GM18507 (cell line): ENCODE measurements at regions not wholly inside any gene's neighbourhood (a gene's known extent, or its start where the extent isn't known, plus 50 kb on each side); places are given as distances from the start of the nearest gene placed in this dataset.

Experiments
- DNase-seq: peaks from one replicate; pipeline ENCODE4 v3.0.0; 2011; ENCODE audit warnings: low read depth; ENCODE audit not compliant: insufficient read length; ENCODE audit errors: extremely low spot score
- FAIRE-seq: peaks from 2 replicates; lab custom pipeline; 2011; peaks lifted over from hg19 to GRCh38; lab: Jason Lieb, UNC

DNA sequence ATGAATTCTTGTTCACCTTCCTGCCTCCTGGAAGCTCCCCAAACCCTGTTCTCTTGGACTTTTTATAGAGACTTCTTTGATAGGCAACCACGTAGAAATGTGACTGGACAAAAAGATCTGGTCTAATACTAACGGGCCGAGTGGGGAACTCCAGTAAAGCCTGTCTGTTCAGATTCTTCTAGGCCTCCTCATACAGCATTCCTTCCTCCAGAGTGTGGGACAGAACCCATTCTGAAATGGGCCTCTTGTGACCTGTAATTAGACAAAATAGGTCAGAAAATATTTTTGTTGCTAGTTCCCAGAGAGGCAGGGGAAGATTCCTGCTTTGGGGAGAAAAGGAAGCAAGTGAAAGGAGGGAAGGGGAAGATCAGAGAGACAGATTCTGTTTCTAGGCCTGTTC lies 374.3 kb downstream of the CDH26 start:
- no peak for DNase-seq
- FAIRE-seq, result no peak

DNA sequence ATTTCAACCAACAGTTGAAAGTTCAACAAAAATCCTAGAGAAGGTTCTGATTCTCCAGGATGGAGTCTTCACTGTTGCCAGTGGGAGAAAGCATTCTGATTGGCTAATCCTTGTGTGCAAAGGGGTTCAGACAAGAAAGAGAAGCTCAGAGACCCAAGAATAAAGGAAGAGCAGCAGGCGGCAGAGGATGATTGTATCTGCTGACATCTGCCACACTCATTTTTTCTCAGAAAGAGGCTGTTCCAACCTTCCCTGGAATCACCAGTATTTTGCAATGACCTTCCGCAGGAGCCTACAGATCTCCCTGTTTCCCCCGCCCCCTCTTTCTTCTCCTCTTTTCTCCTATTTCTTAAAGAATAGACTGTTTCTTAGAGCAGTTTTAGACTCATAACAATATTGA lies 376.7 kb downstream of the CDH26 start:
- FAIRE-seq (no peak), DNase-seq (no peak)

DNA sequence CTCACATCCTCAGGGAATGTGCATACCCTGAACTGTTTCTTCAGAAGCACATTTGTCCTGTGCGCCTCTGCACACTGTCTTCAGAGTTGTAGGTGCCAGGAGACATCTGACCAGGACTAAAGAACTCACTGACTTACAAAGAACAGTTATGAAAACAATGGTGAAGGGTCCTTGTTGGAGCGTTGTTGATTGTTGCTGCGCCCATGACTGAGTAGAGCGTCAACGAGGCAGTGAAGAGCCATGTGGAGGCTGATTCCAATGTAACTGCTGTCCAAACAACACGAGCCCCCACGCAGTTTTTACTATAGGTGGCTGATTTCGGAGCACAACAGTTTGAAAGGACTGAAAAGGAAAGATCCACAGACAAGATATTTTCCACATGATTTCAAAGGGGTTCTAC lies 380.3 kb downstream of the CDH26 start:
- FAIRE-seq, result no peak
- DNase-seq, result no peak

DNA sequence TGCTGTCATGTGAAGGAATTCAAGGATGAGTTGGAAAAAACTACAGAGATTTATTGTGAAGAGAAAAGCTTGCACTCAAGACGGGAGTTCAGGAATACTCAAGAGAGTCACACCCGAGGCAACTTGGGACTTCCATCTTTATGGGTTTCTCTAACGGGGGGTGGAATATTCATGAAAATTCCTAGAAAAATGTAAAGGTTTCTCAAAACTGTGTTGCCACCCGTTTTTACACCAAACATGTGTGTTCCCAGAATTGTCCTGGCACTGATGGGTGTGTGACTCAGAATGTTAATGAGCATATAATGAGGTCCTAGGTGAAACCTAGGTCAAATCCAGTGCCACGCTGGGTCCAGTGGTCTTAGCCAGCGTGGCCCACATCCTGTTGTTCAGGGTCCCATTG lies 381.5 kb downstream of the CDH26 start:
- FAIRE-seq (no peak), DNase-seq (no peak)

DNA sequence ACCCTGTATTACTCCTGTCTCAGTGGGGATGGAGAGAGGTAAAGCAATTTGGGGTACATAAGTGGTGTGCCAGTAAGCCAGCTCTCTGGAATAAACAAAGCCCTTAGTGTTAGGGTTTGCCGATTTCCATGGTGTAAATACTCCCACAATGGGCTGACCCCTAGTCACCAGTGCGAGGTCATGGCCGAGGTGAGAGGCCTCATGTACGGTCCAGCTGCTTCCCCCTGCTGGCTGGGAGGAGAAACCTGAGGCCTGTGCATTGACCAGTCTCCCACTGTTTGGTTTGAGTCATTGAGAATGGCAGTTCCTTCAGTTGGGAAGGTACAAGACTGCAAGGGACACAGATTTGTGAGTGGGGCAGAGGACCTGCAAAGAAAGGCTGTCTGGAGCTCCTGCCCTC lies 382.0 kb downstream of the CDH26 start:
- FAIRE-seq (no peak), DNase-seq (no peak)

DNA sequence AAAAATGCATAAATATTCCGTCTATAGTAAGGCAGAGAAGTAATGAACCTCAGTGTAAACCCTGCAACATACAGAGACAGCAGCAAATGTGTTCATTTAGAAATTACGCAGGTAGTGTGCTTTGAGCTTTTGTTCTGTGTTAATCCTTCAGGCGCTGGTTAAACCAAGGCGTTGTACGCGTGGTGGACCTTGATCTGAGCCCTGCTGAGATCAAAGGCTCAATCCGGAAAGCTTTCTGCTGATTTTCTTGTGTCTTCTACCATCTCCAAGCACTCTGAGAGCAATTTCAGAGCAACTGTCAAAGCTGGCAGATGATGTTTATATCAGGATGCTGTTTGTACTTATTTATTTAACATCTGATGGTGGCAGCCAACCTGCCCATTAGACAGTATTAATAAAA lies 382.8 kb downstream of the CDH26 start:
- DNase-seq (no peak), FAIRE-seq (no peak)

DNA sequence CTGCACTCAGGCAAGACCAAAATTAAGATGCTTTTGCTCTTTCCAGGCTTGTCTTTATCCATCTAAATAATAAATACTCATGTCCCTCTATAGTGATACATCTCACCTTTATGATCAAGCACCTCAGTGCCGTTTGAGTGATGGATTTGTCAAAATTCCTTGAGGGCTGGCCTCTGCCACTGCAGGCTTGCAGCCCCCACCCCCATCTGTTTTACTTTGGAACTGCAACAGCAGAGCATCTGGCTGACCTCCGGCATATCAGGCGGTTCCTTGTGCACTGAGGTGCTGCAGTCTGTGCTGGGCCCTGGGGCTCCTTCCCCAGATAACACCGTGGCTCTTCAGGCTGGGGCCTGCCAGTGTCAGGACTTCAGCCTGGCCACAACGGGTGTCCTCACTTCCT lies 386.9 kb downstream of the CDH26 start:
- FAIRE-seq (no peak), DNase-seq (no peak)

DNA sequence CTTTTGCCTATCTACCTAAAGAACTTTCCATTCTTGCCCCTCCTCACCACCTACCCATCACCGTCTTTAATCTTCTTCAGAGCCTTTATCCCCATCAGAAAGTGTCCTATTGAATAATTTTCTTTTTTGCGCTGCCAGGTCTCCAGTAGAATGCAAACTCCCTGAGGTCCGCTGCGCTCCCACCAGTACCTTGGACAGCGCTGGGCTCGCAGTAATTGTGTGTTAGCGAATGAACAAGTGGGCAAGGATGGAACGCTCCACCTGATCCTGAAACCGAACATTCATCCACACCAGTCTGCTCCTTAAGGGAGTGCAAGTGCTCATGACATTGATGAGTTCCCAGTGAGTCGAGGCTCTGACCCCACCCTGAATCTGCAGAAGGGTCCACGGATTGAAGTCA lies 391.2 kb downstream of the CDH26 start:
- FAIRE-seq (no peak), DNase-seq (no peak)

DNA sequence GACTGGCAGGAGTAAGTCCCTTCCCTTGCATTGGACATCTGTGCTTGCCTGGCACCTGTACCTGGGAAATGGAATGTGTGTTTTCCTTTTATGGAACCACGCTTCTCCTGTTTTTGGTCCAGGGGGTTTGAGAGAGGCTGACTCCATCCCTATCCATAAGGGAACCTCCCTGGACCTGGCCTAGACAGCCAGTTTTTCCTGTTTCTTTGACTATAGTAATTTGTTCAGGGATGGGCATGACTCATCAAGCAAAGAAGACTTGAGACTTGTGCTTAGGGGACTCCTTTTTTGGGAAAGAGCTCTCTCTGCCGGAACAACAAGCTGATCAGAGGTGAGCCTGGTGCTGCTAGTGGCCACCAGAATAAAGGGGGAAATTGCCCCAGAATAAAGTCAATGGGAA lies 393.8 kb downstream of the CDH26 start:
- FAIRE-seq (no peak), DNase-seq (no peak)

DNA sequence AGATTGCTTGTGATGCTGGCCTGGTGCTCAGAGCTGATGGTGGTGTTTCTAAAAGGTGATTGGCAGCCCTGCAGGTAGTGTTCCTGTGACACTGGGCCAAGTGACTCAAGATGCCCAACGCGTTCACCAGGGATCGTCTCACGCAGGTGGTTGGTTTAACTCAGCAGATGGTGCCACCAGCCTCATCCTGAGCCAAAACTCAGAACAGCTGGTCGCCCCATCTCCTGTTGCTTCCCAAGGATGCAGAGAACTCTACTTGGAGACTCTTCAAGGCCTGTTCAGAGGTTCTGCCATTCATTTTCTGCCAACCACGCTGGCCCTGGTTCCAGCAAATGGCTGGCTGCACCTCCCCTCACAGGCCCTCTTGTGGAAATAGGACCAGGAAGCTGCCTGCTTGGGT lies 394.4 kb downstream of the CDH26 start:
- no peak for DNase-seq

DNA sequence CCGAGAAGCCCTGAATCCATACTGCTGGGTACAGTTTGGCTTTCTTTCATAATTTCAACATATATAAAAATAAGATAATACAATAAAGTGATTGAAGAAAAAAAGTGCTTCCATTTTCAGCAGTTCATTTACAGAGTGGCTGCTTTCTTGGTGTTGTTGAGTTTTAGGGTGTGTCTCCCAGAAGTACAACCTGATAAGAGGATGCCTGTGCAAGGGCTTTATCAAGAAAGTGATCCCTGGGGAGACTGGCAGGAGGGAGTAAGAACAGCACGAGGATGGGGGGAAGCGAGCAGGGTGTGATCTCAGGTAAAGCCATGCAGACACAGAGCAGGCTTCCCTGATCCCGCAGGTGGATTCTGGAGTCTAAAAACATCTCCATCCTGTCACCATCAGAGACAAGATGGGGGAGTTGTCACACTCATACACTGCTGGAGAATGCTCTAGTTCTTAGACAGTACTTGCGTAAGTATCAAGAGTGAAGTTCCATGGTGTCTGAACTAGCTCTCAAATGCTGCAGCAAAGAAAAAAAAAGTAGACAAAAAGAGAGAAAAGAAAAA lies 395.9 kb downstream of the CDH26 start:
- FAIRE-seq, result no peak

More for the DNA sequence above, 394.4 kb downstream of the CDH26 start:
- FAIRE-seq, result no peak

DNA sequence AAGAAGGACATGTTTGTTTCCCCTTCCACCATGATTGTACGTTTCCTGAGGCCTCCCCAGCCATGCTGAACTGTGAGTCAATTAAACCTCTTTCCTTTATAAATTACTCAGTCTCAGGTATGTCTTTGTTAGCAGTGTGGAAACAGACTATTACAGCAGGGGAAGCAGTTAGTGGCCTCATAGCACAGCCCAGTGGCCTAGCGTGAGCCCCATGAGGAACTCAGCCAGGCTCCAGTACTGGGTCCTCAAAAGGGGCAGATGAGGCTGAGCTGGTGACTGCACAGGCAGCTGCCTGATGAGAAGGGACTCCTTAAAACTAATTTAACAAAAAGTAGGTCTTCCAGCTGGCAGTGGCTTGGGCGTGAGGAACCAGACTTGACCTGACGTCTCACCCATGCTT lies 399.9 kb downstream of the CDH26 start:
- no peak for DNase-seq
- no peak for FAIRE-seq

More for the DNA sequence above, 395.9 kb downstream of the CDH26 start:
- no peak for DNase-seq

DNA sequence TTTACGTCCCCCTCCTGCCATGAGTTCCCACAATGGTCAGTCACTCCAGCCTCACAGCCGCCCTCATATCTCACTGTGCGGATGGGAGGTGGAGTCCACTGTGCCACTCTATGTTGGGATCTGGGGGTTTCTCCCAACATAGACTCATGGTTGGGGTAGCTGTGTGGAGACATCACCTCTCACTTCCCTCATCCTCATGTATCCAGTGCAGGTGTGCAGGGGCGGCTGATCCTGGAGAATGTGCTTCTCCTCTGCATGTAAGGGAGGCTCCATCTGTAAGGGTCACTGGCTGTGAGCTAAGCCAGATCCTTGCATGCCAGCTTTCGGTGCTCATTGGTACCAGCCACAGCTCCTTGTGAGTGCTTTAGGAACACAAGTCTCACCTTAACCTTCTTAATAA lies 400.8 kb downstream of the CDH26 start:
- no peak for DNase-seq
- FAIRE-seq, result no peak

DNA sequence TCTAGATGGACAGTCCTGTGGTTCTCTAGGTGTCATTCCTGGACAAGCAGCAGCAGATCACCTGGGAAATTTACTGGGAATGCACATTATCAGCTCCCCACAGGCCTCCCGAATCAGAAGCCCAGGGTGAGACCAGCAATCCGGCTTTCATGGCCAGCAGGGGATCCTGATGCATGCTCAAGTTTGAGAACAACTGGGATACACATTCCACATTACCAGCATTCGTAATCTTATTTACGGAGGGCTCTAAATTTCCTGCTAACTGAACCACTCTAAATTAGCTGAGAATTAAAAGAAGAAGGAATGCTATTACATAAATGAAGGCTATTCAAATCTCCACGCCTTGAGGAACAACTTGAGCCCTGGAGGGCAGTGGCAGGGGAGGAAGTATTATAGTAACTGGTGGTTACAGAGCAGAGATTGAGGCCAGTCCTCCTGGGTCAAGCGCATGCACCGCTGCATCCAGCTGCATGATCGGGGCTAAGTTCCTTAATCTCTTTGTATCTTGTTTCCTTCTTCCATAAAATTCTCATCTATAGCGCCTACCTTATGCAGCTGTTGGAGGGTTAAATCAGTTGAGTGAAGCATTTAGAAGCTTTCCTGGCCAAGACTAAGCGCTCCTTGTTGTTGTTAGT lies 403.7 kb downstream of the CDH26 start:
- FAIRE-seq (no peak), DNase-seq (no peak)

DNA sequence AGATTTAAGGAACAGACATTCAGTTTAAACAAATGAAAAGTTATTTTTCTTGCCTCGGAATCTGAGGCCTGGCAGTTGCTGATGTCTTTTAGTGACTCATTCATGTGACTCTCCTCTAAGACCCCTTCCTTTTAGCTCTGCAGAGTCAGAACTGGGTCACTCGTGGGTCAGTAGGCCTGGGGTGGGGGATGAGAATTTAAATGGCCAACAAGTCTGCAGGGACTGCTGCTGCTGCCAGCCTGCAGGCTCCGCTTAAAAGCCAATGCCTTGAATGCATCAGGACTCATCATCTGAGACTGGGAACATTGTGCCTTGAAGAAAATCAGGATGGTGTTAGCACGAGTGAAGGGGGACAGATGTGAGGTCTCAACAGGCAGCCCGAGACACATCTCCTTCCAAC lies 404.3 kb downstream of the CDH26 start:
- no peak for FAIRE-seq

DNA sequence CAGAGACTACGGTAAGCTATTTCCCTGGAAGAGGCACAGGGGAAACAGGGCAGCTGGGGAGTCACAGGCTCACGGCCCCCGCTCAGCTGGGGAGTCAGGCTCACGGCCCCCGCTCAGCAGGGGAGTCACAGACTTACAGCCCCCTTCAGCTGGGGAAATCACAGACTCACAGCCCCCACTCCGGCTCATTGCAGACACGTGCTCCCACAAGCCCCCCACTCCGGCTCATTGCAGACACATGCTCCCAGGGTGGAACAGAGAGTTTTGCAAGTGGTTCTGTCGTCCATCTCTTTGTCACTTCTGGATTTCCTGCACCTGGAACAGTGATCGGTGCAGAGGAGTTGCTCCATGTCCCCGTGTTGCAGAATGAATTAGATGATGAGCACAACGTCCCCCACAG lies 405.5 kb downstream of the CDH26 start:
- no peak for DNase-seq
- no peak for FAIRE-seq

More for the DNA sequence above, 404.3 kb downstream of the CDH26 start:
- no peak for DNase-seq

DNA sequence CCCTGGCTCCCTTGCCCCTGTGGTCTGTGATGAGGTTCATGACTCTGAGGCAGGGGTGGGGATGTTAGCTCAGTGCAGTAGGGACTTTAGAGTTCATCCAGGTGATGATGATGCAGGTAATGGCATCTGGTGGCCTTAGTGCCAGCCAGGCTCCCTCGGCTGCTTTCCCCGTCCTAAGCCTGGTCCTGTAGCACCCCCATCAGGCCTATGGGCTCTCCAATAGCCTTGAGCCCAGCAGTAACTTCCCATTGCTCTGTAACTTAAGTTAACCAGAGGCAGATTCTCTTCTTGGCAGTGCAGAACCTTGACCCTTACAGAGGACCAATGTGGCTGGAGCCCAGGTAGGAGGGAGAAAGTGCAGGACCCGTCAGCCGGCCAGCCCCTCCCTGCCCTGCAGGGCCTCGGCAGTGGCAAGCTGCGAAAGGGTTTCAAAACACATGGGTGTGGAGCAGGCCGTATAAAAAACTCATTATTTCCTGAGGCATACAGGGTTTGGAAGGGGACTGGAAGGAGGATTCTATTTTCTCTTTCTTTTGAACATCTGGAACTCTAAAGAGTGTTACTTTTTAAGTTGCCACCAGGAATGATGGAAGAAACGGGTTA lies 406.9 kb downstream of the CDH26 start:
- FAIRE-seq (no peak), DNase-seq (no peak)

DNA sequence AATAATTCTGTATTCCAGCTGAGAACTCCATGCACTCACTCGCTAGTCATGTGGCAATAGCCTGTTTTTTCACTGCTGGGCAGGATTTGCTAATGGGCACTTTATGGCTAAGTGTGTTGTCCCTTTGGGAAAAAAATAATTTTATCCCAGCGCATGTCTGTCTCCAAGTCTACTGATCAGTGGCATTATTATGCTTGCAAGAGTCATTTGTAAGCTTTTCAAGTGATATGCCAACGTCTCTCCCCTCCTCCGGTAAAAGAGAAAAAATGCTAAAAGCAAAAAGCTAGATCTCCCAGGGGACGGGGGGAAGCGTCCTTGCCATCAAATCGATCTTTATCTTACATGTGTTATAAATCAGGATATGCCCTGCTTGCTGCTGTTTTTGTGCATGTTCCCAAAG lies 407.7 kb downstream of the CDH26 start:
- FAIRE-seq, result no peak
- DNase-seq, result no peak

DNA sequence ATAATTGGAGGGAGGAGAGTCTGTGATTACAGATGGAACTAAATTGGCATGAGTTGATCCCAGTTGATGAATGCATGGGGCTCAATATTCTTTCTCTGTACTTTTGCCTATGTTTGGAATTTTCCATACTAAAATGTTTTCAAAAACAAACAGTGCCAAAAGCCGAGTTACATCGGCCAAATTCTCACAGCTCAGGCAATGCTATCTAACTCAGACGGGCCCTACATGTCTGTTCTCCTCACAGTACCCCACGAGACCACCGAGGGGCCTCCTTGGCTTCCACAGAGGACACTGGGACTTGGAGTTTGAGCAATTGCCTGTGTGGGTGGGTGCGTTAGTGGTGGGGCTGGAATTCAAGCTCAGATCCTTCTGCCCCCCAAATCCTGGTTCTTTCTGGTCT lies 413.2 kb downstream of the CDH26 start:
- DNase-seq (no peak), FAIRE-seq (no peak)

DNA sequence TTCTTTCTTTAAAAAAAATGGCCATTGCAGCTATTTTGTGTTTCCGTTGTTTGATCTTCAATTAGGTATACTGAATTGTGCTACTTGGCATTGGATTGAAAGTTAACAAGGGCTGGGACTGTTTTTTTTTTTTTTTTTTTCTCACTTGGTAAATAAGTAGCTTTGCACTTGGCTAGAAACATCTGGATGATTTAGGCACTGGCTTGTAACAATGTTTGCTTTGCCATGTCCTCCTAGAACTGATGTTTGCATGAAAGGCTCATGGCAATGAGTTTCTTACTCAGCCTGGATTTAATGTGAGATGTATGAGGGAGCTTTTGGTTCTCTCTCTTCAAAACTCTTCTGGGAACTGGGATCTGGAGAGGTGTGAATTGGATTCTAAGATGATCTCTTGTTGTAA lies 414.1 kb downstream of the CDH26 start:
- FAIRE-seq, result no peak
- DNase-seq, result no peak

DNA sequence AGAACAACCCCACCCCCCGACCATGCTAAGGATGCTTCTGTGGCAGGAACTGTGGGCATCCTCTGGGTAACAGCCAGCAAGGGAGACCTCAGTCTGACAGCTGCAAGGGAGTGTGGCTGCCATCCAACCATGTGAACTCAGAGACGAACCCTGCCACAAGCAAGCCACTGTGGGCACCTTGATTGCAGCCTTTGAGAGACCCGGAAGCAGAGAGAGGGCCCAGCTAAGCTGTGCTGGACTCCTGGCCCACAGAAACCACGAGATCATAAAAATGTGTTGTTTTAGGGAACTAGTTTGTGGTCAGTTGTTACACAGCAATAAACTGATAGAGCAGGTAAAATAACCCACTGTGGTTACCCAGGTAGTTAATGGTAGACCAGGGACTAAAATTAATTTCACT lies 414.6 kb downstream of the CDH26 start:
- no peak for DNase-seq
- no peak for FAIRE-seq
